Thyroid gland (tissue), 4 donors: ENCODE measurements at regions not wholly inside any gene's neighbourhood (a gene's known extent, or its start where the extent isn't known, plus 50 kb on each side); places are given as distances from the start of the nearest gene placed in this dataset.

Source experiments
- DNase-seq, 2 donors: peaks; one replicate each; pipeline ENCODE4 v3.0.0-alpha.2; 2019
- H3K27ac ChIP-seq, 3 donors: fragments of 200-600 bp; sonication (generic); 1 replicate in 2 of 3; 2 replicates in 1 of 3; pipeline ENCODE4 v1.5.1; 2016 to 2019; ENCODE audit warnings: mild to moderate bottlenecking in 1 of 3, moderate library complexity in 1 of 3
- H3K27me3 ChIP-seq: fragments of 200-600 bp; sonication (generic); one replicate; pipeline ENCODE4 v1.5.1; 2019
- H3K36me3 ChIP-seq, 2 donors: fragments of 200-600 bp; sonication (generic); one replicate each; pipeline ENCODE4 v1.5.1; 2016 to 2019
- H3K4me1 ChIP-seq, 2 donors: fragments of 200-600 bp; sonication (generic); one replicate each; pipeline ENCODE4 v1.5.1; 2017 to 2019
- H3K4me3 ChIP-seq, 3 donors: fragments of 200-600 bp; sonication (generic); replicated peaks in 1 of 3; 1 replicate in 2 of 3; 2 replicates in 1 of 3; pipeline ENCODE4 v1.5.1; 2016; ENCODE audit warnings: mild to moderate bottlenecking in 1 of 3
- H3K9me3 ChIP-seq: fragments of 200-600 bp; sonication (generic); one replicate; pipeline ENCODE4 v1.5.1; 2017
- CTCF ChIP-seq, 6 experiments: fragments of 200-600 bp in 3 of 6; fragments of 450-650 bp in 3 of 6; sonication (generic) in 3 of 6; IDR thresholded peaks; one replicate each; pipeline ENCODE4 v1.5.1; 2016 to 2019; ENCODE audit warnings: antibody characterized with exemption in 6 of 6, mild to moderate bottlenecking in 2 of 6, inconsistent platforms in 1 of 6, moderate library complexity in 1 of 6
- POLR2A ChIP-seq, 2 donors: fragments of 450-650 bp; IDR thresholded peaks; one replicate each; pipeline ENCODE4 v1.6.1; 2017; ENCODE audit warnings: antibody characterized with exemption in 2 of 2, mild to moderate bottlenecking in 2 of 2, moderate library complexity in 1 of 2
- WGBS, 2 donors: methylation state at CpG; one replicate each; pipeline ENCODE4 v1.1.5; 2017; 5-methylcytosine and 5-hydroxymethylcytosine counted together
- intact Hi-C: fragments of 100-400 bp; cut with DNase I; formaldehyde crosslinking; loops from one replicate; pipeline ENCODE4 v1.15.1; 2023

DNA sequence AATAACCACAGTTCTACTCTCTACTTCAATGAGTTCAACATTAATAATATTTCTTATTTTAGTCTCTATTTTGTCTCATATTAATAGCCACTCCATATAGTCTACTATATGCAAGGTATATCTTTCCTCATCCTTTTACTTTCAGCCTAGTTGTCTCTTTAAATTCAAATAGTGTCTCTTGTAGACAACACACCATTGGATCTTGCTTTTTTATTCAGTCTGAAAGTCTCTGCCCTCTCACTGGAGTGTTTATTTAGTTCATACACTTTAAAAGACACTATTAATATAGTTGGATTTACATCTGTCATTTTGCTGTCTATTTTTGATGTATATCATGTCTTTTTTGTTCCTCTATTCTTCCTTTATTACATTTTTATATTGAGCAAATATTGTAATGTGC, 103.5 kb downstream of the RFPL4B start:
- H3K36me3 ChIP-seq: no peaks in the 10 kb centered on the region
- TF ChIP-seq POLR2A (IDR thresholded peaks at IDR 0.05) (no peak), CTCF (IDR thresholded peaks at IDR 0.05) (no peak)
- intact Hi-C loops: no loop called here
- H3K4me3 ChIP-seq: no peak overlapping the region
- H3K27ac ChIP-seq: no peak overlapping the region
- DNase-seq: no peak
- H3K9me3 ChIP-seq: no peaks in the 10 kb centered on the region
- H3K4me1 ChIP-seq: no peaks in the 10 kb centered on the region
- no peaks in the 10 kb centered on the region for H3K27me3 ChIP-seq

DNA sequence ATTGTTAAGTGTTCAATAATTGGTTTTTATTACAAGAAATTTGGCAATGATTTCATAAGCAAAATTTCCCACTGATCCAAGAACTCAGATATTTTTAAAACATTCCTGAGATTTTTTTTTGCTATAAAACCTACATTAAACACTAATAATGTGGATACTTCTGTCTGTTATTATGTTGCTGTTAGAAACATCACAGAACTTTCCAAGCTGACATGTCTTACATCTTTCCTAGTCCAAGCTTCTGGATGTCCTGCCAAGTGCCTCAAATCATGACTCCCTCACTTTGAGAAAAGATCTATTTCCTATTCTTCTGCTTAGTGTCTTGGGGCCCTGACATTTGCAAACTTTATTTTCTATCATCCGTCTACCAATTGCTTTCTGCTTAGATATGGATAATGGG, 110.8 kb downstream of the RFPL4B start:
- no peaks in the 10 kb centered on the region for H3K27me3 ChIP-seq
- no peak for TF ChIP-seq CTCF (IDR thresholded peaks at IDR 0.05)
- TF ChIP-seq POLR2A (IDR thresholded peaks at IDR 0.05): no peak
- no peaks in the 10 kb centered on the region for H3K36me3 ChIP-seq
- no peak overlapping the region for H3K4me3 ChIP-seq
- intact Hi-C loops: no loop called here
- no peak overlapping the region for H3K27ac ChIP-seq
- no peak for DNase-seq
- no peaks in the 10 kb centered on the region for H3K9me3 ChIP-seq
- 92 to 93% methylated on average over 1 of the region's 1 CpG for WGBS, 2 donors
- no peaks in the 10 kb centered on the region for H3K4me1 ChIP-seq

DNA sequence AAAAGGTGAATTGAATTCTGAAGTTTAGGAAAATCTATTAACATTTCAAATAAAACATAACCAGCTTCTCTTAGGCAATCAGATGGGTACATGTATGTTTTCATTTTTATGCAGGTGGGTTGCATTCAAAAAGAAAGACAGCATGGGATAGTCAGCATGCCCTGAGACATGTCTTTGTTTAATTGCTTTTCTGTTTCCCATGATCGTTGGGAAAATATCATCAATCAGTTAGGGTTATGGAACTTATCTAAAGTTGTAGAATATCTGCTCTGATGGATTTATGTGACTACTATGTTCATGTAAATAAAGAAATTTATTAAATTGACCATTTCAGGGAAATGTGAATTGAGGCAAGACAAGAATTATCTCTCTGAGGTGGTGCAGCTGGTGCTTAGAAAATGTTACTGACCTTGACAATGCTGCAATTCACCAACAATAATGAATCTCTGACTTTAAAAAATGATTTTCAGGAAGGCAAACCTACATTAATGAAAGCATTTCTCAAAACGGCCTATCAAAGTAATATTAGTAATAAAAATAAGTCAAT, 112.7 kb downstream of the RFPL4B start:
- intact Hi-C loops: no loop called here
- DNase-seq: no peak
- TF ChIP-seq CTCF (IDR thresholded peaks at IDR 0.05) (no peak), POLR2A (IDR thresholded peaks at IDR 0.05) (no peak)
- H3K27ac ChIP-seq: no peak overlapping the region
- no peaks in the 10 kb centered on the region for H3K36me3 ChIP-seq
- 58 to 61% methylated on average over 2 of the region's 2 CpGs for WGBS, 2 donors
- H3K9me3 ChIP-seq: no peaks in the 10 kb centered on the region
- no peaks in the 10 kb centered on the region for H3K27me3 ChIP-seq
- H3K4me3 ChIP-seq: no peak overlapping the region
- no peaks in the 10 kb centered on the region for H3K4me1 ChIP-seq

DNA sequence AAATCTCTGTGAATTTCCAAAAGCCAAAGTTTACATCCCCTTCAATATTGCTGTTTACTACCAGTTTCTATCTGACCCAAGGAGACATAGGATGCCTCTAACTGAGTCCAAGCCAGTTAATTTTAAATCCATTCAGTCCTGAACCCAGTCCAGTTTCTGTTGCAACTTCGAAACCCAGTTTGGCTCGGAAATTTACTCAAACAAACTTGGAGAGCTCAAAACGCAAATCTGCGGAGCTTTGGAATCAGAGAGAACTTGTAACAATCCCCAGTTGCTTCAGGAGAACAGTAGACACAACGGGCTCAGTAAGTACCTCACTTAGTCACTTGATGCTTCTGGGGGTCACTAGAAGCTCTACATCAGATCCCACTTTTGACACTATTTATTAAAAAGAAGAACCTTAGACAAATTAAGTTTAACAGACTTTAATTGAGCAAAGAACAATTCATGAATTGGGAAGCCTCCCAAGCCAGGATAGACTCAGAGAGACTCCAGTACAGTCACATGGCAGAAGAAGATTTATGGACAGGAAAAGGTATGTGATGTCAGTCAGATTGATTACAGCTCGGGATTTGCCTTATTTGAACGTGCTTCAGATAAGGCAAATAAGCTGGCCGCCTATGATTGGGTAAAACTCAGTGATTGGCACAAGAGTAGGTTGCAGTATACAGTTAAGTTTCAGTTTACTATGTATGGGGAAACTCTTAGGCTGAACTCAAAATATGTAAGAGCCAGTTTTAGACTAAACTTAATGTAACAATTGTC, 118.0 kb downstream of the RFPL4B start:
- TF ChIP-seq CTCF (IDR thresholded peaks at IDR 0.05) (no peak), POLR2A (IDR thresholded peaks at IDR 0.05) (no peak)
- 76 to 79% methylated on average over 8 of the region's 8 CpGs for WGBS, 2 donors
- Histone ChIP-seq H3K27ac (no peak overlapping the region), H3K9me3 (no peaks in the 10 kb centered on the region), H3K36me3 (no peaks in the 10 kb centered on the region), H3K4me1 (no peaks in the 10 kb centered on the region), H3K27me3 (no peaks in the 10 kb centered on the region), H3K4me3 (no peak overlapping the region)
- no peak for DNase-seq
- intact Hi-C loops: no loop called here

- Histone ChIP-seq H3K9me3 (no peaks in the 10 kb centered on the region), H3K27ac (no peak overlapping the region), H3K4me3 (no peak overlapping the region), H3K4me1 (no peaks in the 10 kb centered on the region), H3K36me3 (no peaks in the 10 kb centered on the region), H3K27me3 (no peaks in the 10 kb centered on the region)
- intact Hi-C loops: no loop called here
- DNase-seq: no peak
- no peak for TF ChIP-seq CTCF (IDR thresholded peaks at IDR 0.05)
- TF ChIP-seq POLR2A (IDR thresholded peaks at IDR 0.05): no peak
- WGBS, 2 donors: 93 to 96% methylated on average over 1 of the region's 1 CpG
Measured at GRCh38 chr6:112466373-112467151, 119.4 kb downstream of the RFPL4B start.
